RWPE1 (cell line): ENCODE measurements at regions not wholly inside any gene's neighbourhood (a gene's known extent, or its start where the extent isn't known, plus 50 kb on each side); places are given as distances from the start of the nearest gene placed in this dataset.
"Not testable (repeated sequence)": the region's sequence is repeated elsewhere in the genome, so short reads cannot be mapped to it uniquely, and the experiment has no call there.

Experiments used
- CTCF ChIA-PET: fragments of 350-600 bp; sonication (Branson Sonifier 250); formaldehyde crosslinking; extraction: SDS; loops from one replicate; lab custom pipeline; 2021; lab: Yijun Ruan, JAX
- POLR2A ChIA-PET: fragments of 400-600 bp; formaldehyde crosslinking; extraction: SDS; loops from one replicate; lab custom pipeline; 2020; ENCODE audit warnings: antibody characterized with exemption; ENCODE audit not compliant: low non-redundant PET; lab: Yijun Ruan, JAX
- DNase-seq: peaks from one replicate; pipeline ENCODE4 v3.0.0; 2012; ENCODE audit warnings: low spot score
- H3K27ac ChIP-seq: fragments of 450-650 bp; 2 replicates; pipeline ENCODE4 v1.5.1; 2017
- TF ChIP-seq, protein P1 (sequence below): fragments of 450-650 bp; conservative IDR thresholded peaks from 2 replicates; pipeline ENCODE4 v1.5.1; 2017; ENCODE audit warnings: low read depth, mild to moderate bottlenecking

DNA sequence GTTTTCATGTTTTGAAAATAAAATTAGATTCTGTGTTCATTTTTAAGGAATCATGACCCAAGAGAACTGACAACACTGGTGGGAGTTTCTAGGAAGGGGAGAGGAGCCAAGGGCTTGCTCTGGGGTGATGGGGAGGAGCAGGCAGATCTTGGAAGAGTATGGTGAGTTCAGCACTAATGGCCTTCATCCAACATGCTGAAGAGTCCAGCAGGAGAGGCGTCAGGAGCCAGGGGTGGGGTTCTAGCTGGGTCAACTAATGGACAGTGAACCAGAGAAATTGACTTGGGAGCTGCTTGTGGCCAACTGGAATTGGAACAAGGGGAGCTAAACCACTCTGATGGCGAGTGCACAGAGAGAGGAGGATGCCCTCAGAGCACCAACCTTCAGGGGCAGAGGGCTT, 107.1 kb downstream of the MRPL14 start:
- no peak for DNase-seq
- CTCF ChIA-PET = no interaction called here
- TF ChIP-seq, protein P1, sequence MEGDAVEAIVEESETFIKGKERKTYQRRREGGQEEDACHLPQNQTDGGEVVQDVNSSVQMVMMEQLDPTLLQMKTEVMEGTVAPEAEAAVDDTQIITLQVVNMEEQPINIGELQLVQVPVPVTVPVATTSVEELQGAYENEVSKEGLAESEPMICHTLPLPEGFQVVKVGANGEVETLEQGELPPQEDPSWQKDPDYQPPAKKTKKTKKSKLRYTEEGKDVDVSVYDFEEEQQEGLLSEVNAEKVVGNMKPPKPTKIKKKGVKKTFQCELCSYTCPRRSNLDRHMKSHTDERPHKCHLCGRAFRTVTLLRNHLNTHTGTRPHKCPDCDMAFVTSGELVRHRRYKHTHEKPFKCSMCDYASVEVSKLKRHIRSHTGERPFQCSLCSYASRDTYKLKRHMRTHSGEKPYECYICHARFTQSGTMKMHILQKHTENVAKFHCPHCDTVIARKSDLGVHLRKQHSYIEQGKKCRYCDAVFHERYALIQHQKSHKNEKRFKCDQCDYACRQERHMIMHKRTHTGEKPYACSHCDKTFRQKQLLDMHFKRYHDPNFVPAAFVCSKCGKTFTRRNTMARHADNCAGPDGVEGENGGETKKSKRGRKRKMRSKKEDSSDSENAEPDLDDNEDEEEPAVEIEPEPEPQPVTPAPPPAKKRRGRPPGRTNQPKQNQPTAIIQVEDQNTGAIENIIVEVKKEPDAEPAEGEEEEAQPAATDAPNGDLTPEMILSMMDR = no peak
- H3K27ac ChIP-seq = no peak overlapping the region
- POLR2A ChIA-PET = no interaction called here

- CTCF ChIA-PET, DNase-seq, H3K27ac ChIP-seq, POLR2A ChIA-PET: not testable (repeated sequence)
Observed at GRCh38 chr6:44017307-44017706, 109.9 kb downstream of the MRPL14 start.

DNA sequence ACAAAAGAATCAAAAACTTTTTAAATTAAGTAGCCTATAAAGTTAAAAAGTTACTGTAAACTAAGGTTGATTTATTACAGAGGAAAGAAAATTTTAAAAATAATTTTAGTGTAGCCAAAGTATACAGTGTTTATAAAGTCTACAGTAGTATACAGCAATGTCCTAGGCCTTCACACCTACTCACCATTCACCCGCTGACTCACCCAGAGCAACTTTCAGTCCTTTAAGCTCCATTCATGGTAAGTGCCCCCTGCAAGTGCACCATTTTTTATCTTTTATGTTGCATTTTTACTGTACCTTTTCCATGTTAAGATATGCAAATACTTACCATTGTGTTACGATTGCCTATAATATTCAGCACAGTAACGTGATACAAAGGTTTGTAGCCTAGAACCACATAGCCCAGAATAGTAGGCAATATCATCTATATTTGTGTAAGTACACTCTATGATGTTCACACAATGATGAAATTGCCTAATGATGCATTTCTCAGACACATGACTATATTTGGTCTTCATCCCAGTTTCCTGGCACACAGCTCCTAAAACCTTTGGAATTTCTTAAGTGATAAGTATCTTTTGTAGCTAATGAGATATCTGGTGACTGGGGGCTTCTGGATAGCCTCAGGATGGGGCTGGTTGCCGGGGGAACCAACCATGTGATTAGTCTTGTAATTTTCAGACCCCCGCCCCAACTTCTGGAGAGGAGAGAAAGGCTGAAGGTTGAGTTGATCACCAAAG, 111.0 kb downstream of the MRPL14 start:
- CTCF ChIA-PET = interaction anchor here (0.6 to 0.7 kb wide), 2 partner anchors 21 to 46 kb away, joined by 3 read pairs; no protein-coding TSS in a partner anchor

DNA sequence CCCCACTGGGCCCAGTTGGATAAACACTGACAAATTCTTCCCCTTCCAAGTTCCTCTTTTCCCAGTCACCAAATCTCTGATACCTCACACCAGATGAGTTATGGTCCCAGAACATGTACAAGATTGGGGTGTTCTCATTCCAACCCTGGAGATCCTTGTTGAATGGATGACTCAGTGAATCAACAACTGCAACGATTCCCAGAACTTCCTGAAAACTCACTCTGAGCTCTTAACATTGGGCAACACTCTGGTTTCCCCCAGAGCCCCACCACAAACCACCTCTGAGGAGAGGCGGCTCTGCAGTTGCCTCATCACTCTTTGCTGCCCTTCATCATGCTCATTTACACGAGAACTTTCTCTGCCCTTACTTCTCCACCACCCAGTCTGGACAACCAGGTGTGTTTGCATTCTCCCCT, 115.2 kb downstream of the MRPL14 start:
- peak overlapping the region; percentile 49 for H3K27ac ChIP-seq
- CTCF ChIA-PET = interaction anchor here (0.7 to 1.0 kb wide), 2 partner anchors 21 to 63 kb away, joined by 3 to 5 read pairs; no protein-coding TSS in a partner anchor
- POLR2A ChIA-PET = no interaction called here
- TF ChIP-seq, protein P1 = no peak
- peak; percentile 38 for DNase-seq

More for the DNA sequence above, 111.0 kb downstream of the MRPL14 start:
- no peak for DNase-seq
- TF ChIP-seq, protein P1 = no peak
- no peak overlapping the region for H3K27ac ChIP-seq
- POLR2A ChIA-PET = no interaction called here

DNA sequence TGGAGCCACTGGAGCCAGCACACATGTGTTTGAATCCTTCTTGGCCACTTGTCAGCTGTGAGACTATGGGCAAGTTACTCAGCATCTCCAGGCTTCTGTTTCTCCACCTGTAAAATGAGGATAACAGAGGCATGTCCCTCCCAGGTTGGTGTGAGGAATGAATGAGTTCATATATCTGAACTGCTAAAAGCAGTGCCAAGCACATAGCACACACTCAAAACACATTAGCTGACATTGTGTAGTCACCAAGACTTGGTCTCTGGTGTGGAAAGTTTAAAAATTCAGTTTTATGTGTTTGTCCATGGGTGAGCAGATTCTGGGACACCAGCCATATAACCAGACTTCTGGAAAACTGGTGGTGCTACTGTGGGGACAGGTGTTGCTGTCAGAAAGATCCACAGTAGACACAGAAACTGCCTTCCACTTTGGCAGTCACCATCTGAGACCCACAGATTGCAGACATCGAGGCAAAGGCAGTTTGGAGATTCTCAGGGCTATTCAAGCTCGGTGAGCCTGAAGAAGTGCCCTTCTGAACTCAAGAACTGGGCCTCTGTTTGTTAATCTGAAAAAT, 115.8 kb downstream of the MRPL14 start:
- ChIA-PET POLR2A (no interaction called here), CTCF (interaction anchor here (0.7 to 1.6 kb wide), 5 partner anchors 20 to 68 kb away, joined by 3 to 5 read pairs (median 3); no protein-coding TSS in a partner anchor)
- TF ChIP-seq, protein P1 = no peak
- no peak for DNase-seq
- H3K27ac ChIP-seq = peak overlapping the region; percentile 49

- peak; percentile 56 for DNase-seq
- ChIA-PET CTCF (interaction anchor here (0.5 to 1.6 kb wide), 6 partner anchors 62 to 320 kb away, joined by 3 to 5 read pairs (median 3); partner anchors contain the start of gene VEGFA), POLR2A (no interaction called here)
- TF ChIP-seq, protein P1 = no peak
- H3K27ac ChIP-seq = peak overlapping the region; percentile 46
Observed at GRCh38 chr6:44010411-44011349, 116.6 kb downstream of the MRPL14 start.
